ENCODE measurements at regions not wholly inside any gene's neighbourhood (a gene's known extent, or its start where the extent isn't known, plus 50 kb on each side); places are given as distances from the start of the nearest gene placed in this dataset.

GRCh38 chr2:153349603-153350002 is 129.0 kb downstream of the RPRM start:
- TF ChIP-seq, protein P1, sequence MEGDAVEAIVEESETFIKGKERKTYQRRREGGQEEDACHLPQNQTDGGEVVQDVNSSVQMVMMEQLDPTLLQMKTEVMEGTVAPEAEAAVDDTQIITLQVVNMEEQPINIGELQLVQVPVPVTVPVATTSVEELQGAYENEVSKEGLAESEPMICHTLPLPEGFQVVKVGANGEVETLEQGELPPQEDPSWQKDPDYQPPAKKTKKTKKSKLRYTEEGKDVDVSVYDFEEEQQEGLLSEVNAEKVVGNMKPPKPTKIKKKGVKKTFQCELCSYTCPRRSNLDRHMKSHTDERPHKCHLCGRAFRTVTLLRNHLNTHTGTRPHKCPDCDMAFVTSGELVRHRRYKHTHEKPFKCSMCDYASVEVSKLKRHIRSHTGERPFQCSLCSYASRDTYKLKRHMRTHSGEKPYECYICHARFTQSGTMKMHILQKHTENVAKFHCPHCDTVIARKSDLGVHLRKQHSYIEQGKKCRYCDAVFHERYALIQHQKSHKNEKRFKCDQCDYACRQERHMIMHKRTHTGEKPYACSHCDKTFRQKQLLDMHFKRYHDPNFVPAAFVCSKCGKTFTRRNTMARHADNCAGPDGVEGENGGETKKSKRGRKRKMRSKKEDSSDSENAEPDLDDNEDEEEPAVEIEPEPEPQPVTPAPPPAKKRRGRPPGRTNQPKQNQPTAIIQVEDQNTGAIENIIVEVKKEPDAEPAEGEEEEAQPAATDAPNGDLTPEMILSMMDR (conservative IDR thresholded peaks at IDR 0.05 in 1 of 2, IDR thresholded peaks at IDR 0.05 in 1 of 2; ENCODE audit: extremely low read depth in 1 of 2, insufficient read depth in 1 of 2, low read depth in 1 of 2, low read length in 2 of 2): peak in 1 of 2 donors; percentile 20
- no peak for TF ChIP-seq EZH2 (IDR thresholded peaks at IDR 0.05; ENCODE audit: borderline replicate concordance, low read length)

Data from mammary epithelial cell (primary cell).